Neural cell (in vitro differentiated cells): ENCODE measurements at regions not wholly inside any gene's neighbourhood (a gene's known extent, or its start where the extent isn't known, plus 50 kb on each side); places are given as distances from the start of the nearest gene placed in this dataset.

Experiments used
- CTCF ChIP-seq: fragments of 450-650 bp; IDR thresholded peaks from 2 replicates; pipeline ENCODE4 v1.5.1; 2014; ENCODE audit warnings: antibody characterized with exemption, mild to moderate bottlenecking, moderate library complexity; ENCODE audit not compliant: poor library complexity, severe bottlenecking
- EP300 ChIP-seq: fragments of 450-650 bp; conservative IDR thresholded peaks from 2 replicates; pipeline ENCODE4 v1.6.1; 2014; ENCODE audit warnings: antibody characterized with exemption, mild to moderate bottlenecking, moderate library complexity; ENCODE audit not compliant: poor library complexity, severe bottlenecking
- EZH2 ChIP-seq: fragments of 200-600, 300-800 bp; shearing (Covaris generic), sonication (generic); IDR thresholded peaks from 2 replicates; pipeline ENCODE4 v1.6.1; 2014; ENCODE audit warnings: antibody characterized with exemption, low read length, borderline replicate concordance, mild to moderate bottlenecking; ENCODE audit not compliant: insufficient read depth, poor library complexity, severe bottlenecking
- MXI1 ChIP-seq: fragments of 450-650 bp; conservative IDR thresholded peaks from 2 replicates; pipeline ENCODE4 v1.6.1; 2014; ENCODE audit warnings: antibody characterized with exemption, mild to moderate bottlenecking; ENCODE audit not compliant: poor library complexity, severe bottlenecking
- POLR2AphosphoS5 ChIP-seq: IDR thresholded peaks from 2 replicates; pipeline ENCODE4 v1.6.1; 2012
- RAD21 ChIP-seq: fragments of 450-650 bp; conservative IDR thresholded peaks from 2 replicates; pipeline ENCODE4 v1.6.1; 2014; ENCODE audit warnings: antibody characterized with exemption, mild to moderate bottlenecking, moderate library complexity
- TAF1 ChIP-seq: IDR thresholded peaks from 2 replicates; pipeline ENCODE4 v1.6.1; 2012; ENCODE audit warnings: low read depth
- TF ChIP-seq, protein P1 (sequence below): IDR thresholded peaks from 2 replicates; pipeline ENCODE4 v1.6.1; 2012; ENCODE audit warnings: borderline replicate concordance

DNA sequence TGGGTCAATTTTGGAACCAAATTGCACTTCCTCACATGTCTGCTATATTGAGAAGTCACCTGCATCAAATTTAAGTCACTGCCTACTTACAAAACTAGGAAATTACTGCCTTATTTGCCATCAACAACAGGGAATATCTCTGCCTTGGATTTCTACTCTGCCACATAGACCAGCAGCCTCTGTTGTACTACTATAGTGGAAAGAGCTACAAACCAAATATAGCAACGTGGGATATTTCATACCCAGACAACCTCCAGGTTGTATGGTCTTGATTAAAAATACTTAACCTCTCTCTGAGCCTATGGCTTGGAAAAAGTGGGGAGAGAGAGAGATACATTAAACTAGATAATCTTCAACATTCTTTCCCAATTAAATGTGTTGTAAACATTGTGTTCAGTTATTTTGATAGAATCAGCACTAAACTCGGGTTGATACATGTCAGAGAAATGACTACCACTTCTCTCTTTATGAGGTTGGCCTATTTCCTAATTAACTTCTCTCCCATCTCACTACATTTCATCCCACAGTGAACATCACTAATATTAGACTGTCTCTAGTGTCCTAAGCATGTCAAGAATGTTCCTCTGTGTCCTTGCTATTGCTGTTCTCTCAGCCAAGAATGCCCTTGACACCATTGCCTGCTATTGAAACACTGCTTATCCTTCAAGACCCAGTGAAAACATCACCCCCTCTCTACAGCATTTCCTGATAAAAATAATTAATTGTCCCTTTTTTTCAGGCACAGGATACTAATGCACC, 421.2 kb downstream of the IPMK start:
- TF ChIP-seq RAD21 = no peak
- TF ChIP-seq CTCF = no peak
- TF ChIP-seq EZH2 = no peak
- TF ChIP-seq MXI1 = no peak
- no peak for TF ChIP-seq POLR2AphosphoS5
- TF ChIP-seq, protein P1, sequence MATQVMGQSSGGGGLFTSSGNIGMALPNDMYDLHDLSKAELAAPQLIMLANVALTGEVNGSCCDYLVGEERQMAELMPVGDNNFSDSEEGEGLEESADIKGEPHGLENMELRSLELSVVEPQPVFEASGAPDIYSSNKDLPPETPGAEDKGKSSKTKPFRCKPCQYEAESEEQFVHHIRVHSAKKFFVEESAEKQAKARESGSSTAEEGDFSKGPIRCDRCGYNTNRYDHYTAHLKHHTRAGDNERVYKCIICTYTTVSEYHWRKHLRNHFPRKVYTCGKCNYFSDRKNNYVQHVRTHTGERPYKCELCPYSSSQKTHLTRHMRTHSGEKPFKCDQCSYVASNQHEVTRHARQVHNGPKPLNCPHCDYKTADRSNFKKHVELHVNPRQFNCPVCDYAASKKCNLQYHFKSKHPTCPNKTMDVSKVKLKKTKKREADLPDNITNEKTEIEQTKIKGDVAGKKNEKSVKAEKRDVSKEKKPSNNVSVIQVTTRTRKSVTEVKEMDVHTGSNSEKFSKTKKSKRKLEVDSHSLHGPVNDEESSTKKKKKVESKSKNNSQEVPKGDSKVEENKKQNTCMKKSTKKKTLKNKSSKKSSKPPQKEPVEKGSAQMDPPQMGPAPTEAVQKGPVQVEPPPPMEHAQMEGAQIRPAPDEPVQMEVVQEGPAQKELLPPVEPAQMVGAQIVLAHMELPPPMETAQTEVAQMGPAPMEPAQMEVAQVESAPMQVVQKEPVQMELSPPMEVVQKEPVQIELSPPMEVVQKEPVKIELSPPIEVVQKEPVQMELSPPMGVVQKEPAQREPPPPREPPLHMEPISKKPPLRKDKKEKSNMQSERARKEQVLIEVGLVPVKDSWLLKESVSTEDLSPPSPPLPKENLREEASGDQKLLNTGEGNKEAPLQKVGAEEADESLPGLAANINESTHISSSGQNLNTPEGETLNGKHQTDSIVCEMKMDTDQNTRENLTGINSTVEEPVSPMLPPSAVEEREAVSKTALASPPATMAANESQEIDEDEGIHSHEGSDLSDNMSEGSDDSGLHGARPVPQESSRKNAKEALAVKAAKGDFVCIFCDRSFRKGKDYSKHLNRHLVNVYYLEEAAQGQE = no peak
- TF ChIP-seq TAF1 = no peak
- no peak for TF ChIP-seq EP300
